IPS-18c (cell line): ENCODE measurements at regions not wholly inside any gene's neighbourhood (a gene's known extent, or its start where the extent isn't known, plus 50 kb on each side); places are given as distances from the start of the nearest gene placed in this dataset.
"Not testable (repeated sequence)": the region's sequence is repeated elsewhere in the genome, so short reads cannot be mapped to it uniquely, and the experiment has no call there.

ENCODE experiments used
- H3K4me3 ChIP-seq: 2 replicates; pipeline ENCODE4 v1.7.0; 2013; ENCODE audit warnings: low read depth, mild to moderate bottlenecking, low read length, moderate library complexity; ENCODE audit not compliant: insufficient read depth
- H3K9me3 ChIP-seq: one replicate; pipeline ENCODE4 v1.6.1; 2013; ENCODE audit warnings: mild to moderate bottlenecking, low read length, moderate library complexity; ENCODE audit not compliant: control insufficient read depth, insufficient read depth

GRCh38 chr11:119586181-119586580, 142.8 kb downstream of the NECTIN1 start:
- no peak overlapping the region for H3K4me3 ChIP-seq
- H3K9me3 ChIP-seq: peaks cover 2% of the 10 kb centered on the region

DNA sequence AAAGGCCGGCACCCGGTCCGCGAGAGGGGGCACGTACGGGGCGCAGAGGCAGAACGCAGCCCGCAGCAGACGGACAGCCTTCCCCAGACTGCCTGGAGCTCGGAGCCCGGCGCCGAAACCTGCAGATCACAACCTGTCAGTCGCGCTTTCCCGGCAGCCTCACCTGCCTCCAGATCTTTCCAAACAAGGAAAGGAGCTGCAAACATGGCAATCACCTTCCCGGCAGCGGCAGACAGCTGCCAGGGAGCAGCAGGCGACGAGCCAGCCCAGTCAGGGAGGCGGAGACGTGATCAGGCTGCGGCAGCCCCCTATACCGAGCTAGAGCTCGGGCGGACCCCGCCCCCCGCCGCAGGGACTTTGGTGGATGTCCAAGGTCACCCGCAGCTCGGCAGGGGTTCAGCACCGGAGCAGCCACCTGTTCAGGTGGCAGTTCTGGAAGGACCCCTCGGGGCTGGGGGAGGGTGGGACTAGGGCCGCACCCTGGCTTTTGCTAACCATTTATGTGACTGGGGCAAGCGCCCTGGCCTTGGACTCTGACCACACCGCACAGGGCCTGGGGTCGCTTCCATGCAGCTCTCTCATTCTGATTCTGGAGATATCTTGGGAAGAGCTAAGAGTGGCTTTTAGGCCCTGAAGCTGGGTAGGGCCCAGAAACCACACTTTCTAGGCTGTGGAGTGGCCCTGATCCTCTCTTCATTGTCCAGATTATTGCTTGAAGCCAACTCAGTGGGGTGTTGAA, 143.8 kb downstream of the NECTIN1 start:
- peaks cover 2% of the 10 kb centered on the region for H3K9me3 ChIP-seq
- peak overlapping the region; percentile 60 for H3K4me3 ChIP-seq

DNA sequence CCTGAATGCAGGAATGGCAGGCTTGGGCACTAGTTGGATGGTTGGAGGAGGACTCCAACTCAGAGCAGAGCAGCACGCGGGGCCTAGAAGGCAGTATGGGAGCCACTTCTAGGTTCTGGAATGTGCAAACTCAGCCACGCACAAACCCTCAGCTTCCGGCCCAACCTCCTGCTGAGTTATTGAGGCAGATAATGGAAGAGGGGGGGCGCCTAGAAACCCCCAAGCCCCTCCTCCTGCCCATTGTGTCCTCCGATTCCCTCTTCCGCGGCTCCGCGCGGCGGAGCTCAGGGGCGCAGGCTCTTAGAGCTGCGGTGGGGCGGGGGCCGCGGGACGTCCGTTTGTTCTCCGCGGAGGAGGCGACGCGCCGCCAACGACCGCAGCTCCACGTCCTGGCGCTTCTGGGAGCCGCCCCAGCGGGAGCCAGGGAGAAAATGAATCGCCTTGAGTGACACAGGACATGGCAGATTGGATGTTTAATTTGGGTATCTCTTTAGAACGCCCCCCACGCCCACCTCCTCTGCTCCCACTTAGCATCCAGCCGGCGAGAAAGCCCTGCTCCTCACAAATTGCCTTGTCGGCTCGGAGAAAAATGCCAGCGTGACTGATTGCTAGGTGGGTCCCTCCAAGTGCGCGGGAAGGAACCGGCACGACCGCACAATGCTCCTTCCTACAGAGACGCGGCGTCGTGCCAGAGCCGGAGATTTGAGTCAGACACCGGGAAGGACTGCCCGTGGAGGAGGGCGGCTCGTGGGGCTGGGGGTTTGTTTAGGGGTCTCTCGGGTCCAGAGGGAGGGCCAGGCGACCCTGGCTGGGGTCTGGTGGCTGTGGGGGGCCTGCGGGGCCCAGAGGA, 144.6 kb downstream of the NECTIN1 start:
- Histone ChIP-seq H3K4me3 (peak overlapping the region; percentile 60), H3K9me3 (peaks cover 2% of the 10 kb centered on the region)

- Histone ChIP-seq H3K9me3 (peaks cover 2% of the 10 kb centered on the region), H3K4me3 (no peak overlapping the region)
Observed at GRCh38 chr11:119583585-119583984, 145.4 kb downstream of the NECTIN1 start.

GRCh38 chr11:119581396-119581795, 147.6 kb downstream of the NECTIN1 start:
- H3K4me3 ChIP-seq, H3K9me3 ChIP-seq: not testable (repeated sequence)

DNA sequence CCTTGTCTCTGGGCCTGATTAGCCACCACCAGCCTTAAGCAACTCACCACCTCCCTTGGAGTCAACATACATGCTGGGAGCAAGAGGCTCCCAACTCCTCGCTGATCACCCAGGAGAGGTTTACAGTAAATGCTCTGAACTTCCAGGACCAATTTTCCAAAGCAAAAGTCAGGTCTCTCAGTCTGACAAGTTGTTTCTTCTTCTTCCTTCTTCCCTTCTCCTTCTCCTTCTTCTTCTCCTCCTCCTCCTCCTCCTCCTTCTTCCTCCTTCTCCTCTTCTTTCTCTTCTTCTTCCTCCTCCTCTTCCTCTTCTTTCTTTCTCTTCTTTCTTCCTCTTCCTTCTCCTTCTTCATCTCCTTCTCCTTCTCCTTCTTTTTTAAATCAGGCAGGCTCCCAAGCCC, 148.2 kb downstream of the NECTIN1 start:
- Histone ChIP-seq H3K4me3 (no peak overlapping the region), H3K9me3 (peaks cover 2% of the 10 kb centered on the region)

GRCh38 chr11:119580081-119580480, 148.9 kb downstream of the NECTIN1 start:
- Histone ChIP-seq H3K4me3 (no peak overlapping the region), H3K9me3 (peaks cover 2% of the 10 kb centered on the region)

DNA sequence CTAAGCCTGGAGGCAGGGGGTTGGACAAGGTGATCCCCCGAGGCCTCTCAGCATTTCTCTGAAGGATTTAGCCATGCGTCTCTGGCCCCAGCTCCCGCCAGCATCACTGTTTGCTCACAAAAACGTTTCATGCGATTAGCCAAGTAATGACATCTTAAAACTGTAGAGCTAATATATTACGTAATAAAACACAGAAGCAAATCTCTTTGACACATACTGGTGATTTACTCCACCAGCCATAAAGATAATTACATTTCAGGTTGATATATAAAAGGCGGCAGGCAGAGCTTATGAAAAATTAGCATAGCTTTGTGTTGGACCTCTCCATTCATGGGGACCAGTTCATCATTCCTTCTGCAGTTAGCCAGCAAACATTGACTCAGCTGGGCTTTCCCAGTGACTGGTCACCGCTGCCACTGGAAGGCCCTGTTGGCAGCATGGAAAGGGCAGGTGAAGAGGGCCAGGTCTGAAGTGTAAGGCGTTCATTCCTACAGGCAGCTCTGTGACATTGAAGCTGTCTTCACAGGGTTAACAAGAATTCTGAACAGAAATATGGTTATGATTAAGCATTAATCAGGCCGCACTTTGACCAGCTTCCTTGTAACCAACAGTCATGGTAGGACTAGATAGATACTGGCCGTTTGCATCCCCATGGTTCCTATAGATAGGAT, 150.3 kb downstream of the NECTIN1 start:
- H3K9me3 ChIP-seq: peaks cover 2% of the 10 kb centered on the region
- H3K4me3 ChIP-seq: no peak overlapping the region

GRCh38 chr11:119573858-119574257, 150.9 kb upstream of the THY1 start:
- Histone ChIP-seq H3K4me3 (no peak overlapping the region), H3K9me3 (peaks cover 2% of the 10 kb centered on the region)

- H3K9me3 ChIP-seq: peaks cover 2% of the 10 kb centered on the region
- no peak overlapping the region for H3K4me3 ChIP-seq
Observed at GRCh38 chr11:119572481-119573424, 149.8 kb upstream of the THY1 start.

DNA sequence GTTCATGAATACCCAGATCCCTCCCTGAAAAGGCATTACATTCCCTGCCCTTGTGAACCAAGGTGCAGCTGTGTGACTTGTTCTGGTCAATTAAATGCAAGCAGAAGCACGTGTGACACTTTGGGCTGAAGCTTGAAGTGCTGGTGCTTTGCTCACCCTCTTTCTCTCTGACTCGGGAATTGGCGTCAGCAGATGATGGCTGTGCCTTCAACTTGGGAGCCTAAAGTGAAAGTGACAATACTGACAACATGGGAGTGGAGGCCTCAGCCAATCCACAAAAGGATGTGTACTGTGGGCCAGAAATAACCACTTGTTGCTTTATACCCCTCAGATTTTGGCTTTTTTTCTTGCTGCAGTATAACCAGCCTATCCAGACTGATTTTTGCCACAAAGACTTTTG, 148.3 kb upstream of the THY1 start:
- H3K4me3 ChIP-seq: no peak overlapping the region
- peaks cover 2% of the 10 kb centered on the region for H3K9me3 ChIP-seq

DNA sequence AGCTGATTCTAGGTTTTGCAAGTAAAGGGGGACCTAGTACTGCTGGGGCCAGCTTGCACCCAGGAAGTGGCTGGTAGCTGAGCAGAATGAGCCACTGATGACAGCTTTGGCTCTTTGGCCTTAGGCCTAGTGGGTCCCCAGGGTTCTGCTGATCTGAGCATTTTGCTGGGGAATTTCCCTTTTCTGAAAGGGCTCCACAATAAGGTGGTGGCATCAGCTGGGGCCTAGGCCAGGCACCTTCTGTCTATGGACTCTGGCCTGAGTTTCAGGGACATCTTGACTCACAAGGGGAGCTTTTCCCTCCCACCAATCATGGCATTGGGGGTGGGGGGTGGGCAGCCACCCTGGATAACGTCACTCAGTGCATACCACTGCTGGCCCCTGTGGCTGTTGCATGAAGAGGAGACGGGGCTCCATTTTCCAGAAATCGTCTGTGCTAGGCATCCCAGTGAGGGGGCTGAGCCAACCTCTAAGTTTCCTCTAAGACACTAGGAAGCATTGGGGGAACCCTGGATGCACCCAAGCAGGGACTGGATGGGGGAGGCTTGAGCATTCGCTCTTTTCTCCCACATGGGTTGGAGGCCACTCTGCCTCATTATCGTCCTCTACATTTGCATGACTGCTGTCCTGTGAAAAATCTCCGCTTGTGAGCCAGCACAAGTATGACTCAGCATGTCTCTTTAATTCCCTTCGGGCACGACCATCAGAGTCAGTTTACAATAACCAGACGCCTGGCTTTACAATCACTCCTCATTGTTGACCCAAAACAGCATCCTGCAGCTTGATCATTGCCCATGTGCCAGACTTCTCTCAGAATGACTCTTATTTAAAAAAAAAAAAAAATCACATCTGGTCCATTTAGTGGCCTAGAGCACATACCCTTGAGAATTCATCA, 145.0 kb upstream of the THY1 start:
- no peak overlapping the region for H3K4me3 ChIP-seq

DNA sequence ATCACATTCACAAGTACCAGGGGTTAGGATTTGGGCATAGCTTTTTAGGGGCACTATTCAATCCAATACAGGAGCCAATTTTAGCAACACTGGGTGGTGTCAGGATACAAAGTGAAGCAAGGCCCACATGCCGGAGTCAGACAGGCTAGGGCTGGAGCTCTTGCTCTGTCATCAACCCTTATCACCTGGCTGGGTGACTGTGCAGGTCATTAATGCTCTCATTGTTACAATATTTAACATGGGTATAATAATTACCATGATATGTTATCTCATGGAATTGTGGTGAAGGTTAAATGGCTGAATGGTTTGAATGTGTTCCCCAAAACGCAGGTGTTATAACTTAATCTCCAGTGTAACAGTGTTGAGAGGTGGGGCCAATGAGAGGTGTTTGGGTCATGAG, 143.3 kb upstream of the THY1 start:
- no peaks in the 10 kb centered on the region for H3K9me3 ChIP-seq
- no peak overlapping the region for H3K4me3 ChIP-seq

More for the DNA sequence above, 145.0 kb upstream of the THY1 start:
- H3K9me3 ChIP-seq: peaks cover 2% of the 10 kb centered on the region

- H3K9me3 ChIP-seq, H3K4me3 ChIP-seq: not testable (repeated sequence)
Observed at GRCh38 chr11:119565693-119566092, 142.7 kb upstream of the THY1 start.

GRCh38 chr11:119560961-119561360, 138.0 kb upstream of the THY1 start:
- Histone ChIP-seq H3K4me3 (no peak overlapping the region), H3K9me3 (no peaks in the 10 kb centered on the region)

DNA sequence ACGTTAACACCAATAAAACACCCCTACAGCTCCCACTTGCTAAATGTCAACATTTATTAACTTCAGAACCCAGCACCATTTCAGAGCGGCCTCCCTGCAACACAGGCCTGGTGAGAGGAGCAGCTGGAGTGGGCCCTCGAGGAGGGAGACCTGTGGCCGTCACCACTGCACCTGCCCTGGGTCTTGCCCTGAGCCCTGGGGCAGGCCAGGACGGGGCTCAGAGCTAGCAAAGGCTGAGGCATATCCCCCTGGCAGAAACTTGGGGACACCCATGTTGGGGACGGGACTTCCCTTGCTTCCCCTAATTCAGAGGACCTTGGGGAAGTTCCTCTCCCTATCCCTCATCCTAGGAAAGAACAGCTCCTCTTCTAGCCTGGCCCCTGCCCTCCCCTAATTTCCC, 137.3 kb upstream of the THY1 start:
- Histone ChIP-seq H3K4me3 (no peak overlapping the region), H3K9me3 (no peaks in the 10 kb centered on the region)
